Heart left ventricle (tissue), 16 donors: ENCODE measurements at regions not wholly inside any gene's neighbourhood (a gene's known extent, or its start where the extent isn't known, plus 50 kb on each side); places are given as distances from the start of the nearest gene placed in this dataset.

Experiments
- ATAC-seq, 4 donors: fragments of 200-7000 bp; cut with Tn5 transposase; one replicate each; pipeline ENCODE4 v1.9.1; 2020 to 2022; ENCODE audit warnings: moderate library complexity in 4 of 4, mild to moderate bottlenecking in 3 of 4, moderate number of reproducible peaks in 1 of 4
- DNase-seq, 5 donors: peaks; one replicate each; pipeline ENCODE4 v3.0.0-alpha.2; 2020
- H3K27ac ChIP-seq, 12 donors: fragments of 200-600 bp; sonication (generic) in 4 of 12; one replicate each; pipeline versions ENCODE4 v1.5.0 to v1.8.0; 2016 to 2022; ENCODE audit warnings: mild to moderate bottlenecking in 2 of 12
- H3K27me3 ChIP-seq, 9 donors: fragments of 200-600 bp; sonication (generic) in 2 of 9; one replicate each; pipeline versions ENCODE4 v1.5.1 to v1.8.0; 2016 to 2022; ENCODE audit warnings: mild to moderate bottlenecking in 3 of 9
- H3K36me3 ChIP-seq, 9 donors: fragments of 200-600 bp; sonication (generic) in 2 of 9; one replicate each; pipeline versions ENCODE4 v1.5.0 to v1.8.0; 2018 to 2022; ENCODE audit warnings: mild to moderate bottlenecking in 2 of 9
- H3K4me1 ChIP-seq, 12 donors: fragments of 200-600 bp; sonication (generic) in 4 of 12; one replicate each; pipeline versions ENCODE4 v1.5.0 to v1.8.0; 2016 to 2022; ENCODE audit warnings: mild to moderate bottlenecking in 3 of 12
- H3K4me3 ChIP-seq, 12 donors: fragments of 200-600 bp; sonication (generic) in 4 of 12; one replicate each; pipeline versions ENCODE4 v1.5.0 to v1.8.0; 2017 to 2022; ENCODE audit warnings: mild to moderate bottlenecking in 9 of 12, moderate library complexity in 4 of 12
- H3K9me3 ChIP-seq, 12 donors: fragments of 200-600 bp; sonication (generic) in 4 of 12; one replicate each; pipeline versions ENCODE4 v1.5.0 to v1.8.0; 2016 to 2022; ENCODE audit warnings: mild to moderate bottlenecking in 1 of 12
- CTCF ChIP-seq, 12 donors: fragments of 200-600 bp; sonication (generic) in 4 of 12; IDR thresholded peaks; one replicate each; pipeline versions ENCODE4 v1.5.0 to v1.8.0; 2018 to 2022; ENCODE audit warnings: antibody characterized with exemption in 12 of 12, mild to moderate bottlenecking in 5 of 12
- POLR2A ChIP-seq, 2 donors: fragments of 450-650 bp; IDR thresholded peaks; one replicate each; pipeline ENCODE4 v1.6.1; 2017; ENCODE audit warnings: antibody characterized with exemption in 2 of 2, mild to moderate bottlenecking in 2 of 2, moderate library complexity in 2 of 2
- WGBS, 4 donors: extraction: QIAGEN DNeasy Blood & Tissue Kit in 2 of 4; methylation state at CpG; one replicate each; pipeline versions ENCODE4 v1.1.5 to v1.1.7; 2013 to 2018; 5-methylcytosine and 5-hydroxymethylcytosine counted together
- intact Hi-C, 10 donors: fragments of 100-400 bp; cut with DNase I; formaldehyde crosslinking; loops; one replicate each; pipeline versions ENCODE4 v1.11.1 to v1.14.2; 2022
- donor health status: ischemic (EF 13 %, LVEDD 7.1; RV severe dilation, severe dysfunction).
- donor health status: healthy with polysubstance abuse.
- donor health status: DM: no; HTN: yes; CAD: no.
- donor health status: DM: no; HTN: no; CAD: no.
- donor health status: ischemic (EF 25% LVEDD 6.9; RV normal size, moderate dysfunction).
- donor health status: ischemic (EF 25% LVEDD 5.7; RV mildly dilated, moderate dysfunction).
- donor health status: healthy.
- donor health status: DM: yes; HTN: yes; CAD: no.
- donor health status: ischemic (EF 35%, LVEDD 5.7; RV mildly dilated, moderate dysfunction).
- donor health status: nonischemic (EF 11% LVEDD 7.7; RV severe dilation, severe dysfunction).
- donor health status: DM: yes; HTN: yes; CAD: no.
- donor health status: PGD.
- donor health status: ischemic (EF 29% LVEDD 5.4; RV normal size, mild dysfunction).
- donor health status: nonischemic (EF 23%, LVEDD 6.1; RV moderate dilation, normal function).

DNA sequence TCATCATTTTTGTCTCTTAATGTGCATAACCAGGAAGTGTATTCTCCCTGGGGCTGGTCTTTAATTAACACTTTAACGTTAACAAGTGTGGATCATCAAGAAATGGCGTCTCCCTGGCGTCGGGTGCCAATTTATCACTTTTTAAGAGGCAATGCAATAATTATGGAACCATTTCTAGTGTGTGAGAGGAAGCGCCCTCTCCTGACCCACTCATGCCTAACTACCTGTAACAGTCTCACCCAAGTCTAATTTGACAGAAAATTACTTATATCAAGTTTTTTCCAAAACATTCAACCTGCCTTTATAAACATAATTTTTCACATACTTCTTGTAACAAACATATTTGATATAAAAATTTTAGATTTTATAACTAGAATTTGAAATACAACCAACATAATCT is 905.3 kb upstream of the MDGA2 start:
- Histone ChIP-seq H3K4me3 (no peak overlapping the region), H3K27ac (no peak overlapping the region), H3K9me3 (no peaks in the 10 kb centered on the region), H3K27me3 (no peaks in the 10 kb centered on the region), H3K36me3 (no peaks in the 10 kb centered on the region), H3K4me1 (no peaks in the 10 kb centered on the region)
- ATAC-seq (no peak), DNase-seq (no peak)
- intact Hi-C loops = no loop called here
- WGBS, 4 donors = 80 to 86% (median 83%) methylated on average over 5 of the region's 5 CpGs
- TF ChIP-seq CTCF (IDR thresholded peaks at IDR 0.05) (no peak), POLR2A (IDR thresholded peaks at IDR 0.05) (no peak)

GRCh38 chr14:48575772-48576171 is 900.4 kb upstream of the MDGA2 start:
- no peak for DNase-seq
- WGBS, 4 donors = 66 to 68% (median 67%) methylated on average over 5 to 7 of the region's 7 CpGs

DNA sequence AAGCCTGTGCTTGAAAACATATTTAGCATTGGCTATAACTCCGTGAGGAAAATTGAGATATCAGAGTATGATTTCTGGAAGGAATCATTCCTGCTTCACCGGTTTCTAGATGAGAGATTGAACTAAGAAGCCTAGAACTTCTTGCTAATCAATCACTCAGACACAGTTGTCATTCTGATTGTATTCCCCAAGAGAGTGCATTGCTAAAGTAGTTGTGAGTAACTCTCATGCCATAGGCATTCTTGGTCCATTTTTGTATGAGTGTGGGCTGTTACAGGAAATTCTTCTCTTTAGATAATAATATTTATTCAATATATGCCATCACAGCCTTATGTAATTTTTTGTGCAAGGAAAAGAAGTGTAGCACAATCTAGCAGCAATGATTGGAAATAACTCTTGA is 893.3 kb upstream of the MDGA2 start:
- WGBS, 4 donors = 37 to 52% (median 46%) methylated on average over 2 of the region's 2 CpGs
- intact Hi-C loops = no loop called here
- ATAC-seq (no peak), DNase-seq (no peak)
- H3K9me3 ChIP-seq = peaks cover 0 to 18% (median 3%) of the 10 kb centered on the region in 12 donors
- TF ChIP-seq CTCF (IDR thresholded peaks at IDR 0.05) = no peak
- no peak for TF ChIP-seq POLR2A (IDR thresholded peaks at IDR 0.05)
- no peaks in the 10 kb centered on the region for H3K27me3 ChIP-seq
- H3K4me3 ChIP-seq = no peak overlapping the region
- H3K4me1 ChIP-seq = no peaks in the 10 kb centered on the region
- H3K27ac ChIP-seq = no peak overlapping the region
- no peaks in the 10 kb centered on the region for H3K36me3 ChIP-seq

More at GRCh38 chr14:48575772-48576171, 900.4 kb upstream of the MDGA2 start:
- TF ChIP-seq CTCF (IDR thresholded peaks at IDR 0.05) = no peak
- TF ChIP-seq POLR2A (IDR thresholded peaks at IDR 0.05) = no peak
- ATAC-seq = no peak
- no peak overlapping the region for H3K4me3 ChIP-seq
- no peaks in the 10 kb centered on the region for H3K27me3 ChIP-seq
- peaks cover 0 to 9% (median 2%) of the 10 kb centered on the region in 12 donors for H3K9me3 ChIP-seq
- H3K36me3 ChIP-seq = no peaks in the 10 kb centered on the region
- H3K4me1 ChIP-seq = no peaks in the 10 kb centered on the region
- no peak overlapping the region for H3K27ac ChIP-seq
- intact Hi-C loops = no loop called here

GRCh38 chr14:48568252-48568651 is 892.8 kb upstream of the MDGA2 start:
- Histone ChIP-seq H3K9me3 (peaks cover 0 to 18% (median 3%) of the 10 kb centered on the region in 12 donors), H3K4me3 (no peak overlapping the region), H3K27ac (no peak overlapping the region), H3K27me3 (no peaks in the 10 kb centered on the region), H3K4me1 (no peaks in the 10 kb centered on the region), H3K36me3 (no peaks in the 10 kb centered on the region)
- WGBS, 4 donors = 91 to 95% (median 93%) methylated on average over 1 of the region's 1 CpG
- intact Hi-C loops = no loop called here
- TF ChIP-seq CTCF (IDR thresholded peaks at IDR 0.05) = no peak
- TF ChIP-seq POLR2A (IDR thresholded peaks at IDR 0.05) = no peak
- no peak for ATAC-seq
- no peak for DNase-seq
